ENCODE measurements at regions not wholly inside any gene's neighbourhood (a gene's known extent, or its start where the extent isn't known, plus 50 kb on each side); places are given as distances from the start of the nearest gene placed in this dataset.

DNA sequence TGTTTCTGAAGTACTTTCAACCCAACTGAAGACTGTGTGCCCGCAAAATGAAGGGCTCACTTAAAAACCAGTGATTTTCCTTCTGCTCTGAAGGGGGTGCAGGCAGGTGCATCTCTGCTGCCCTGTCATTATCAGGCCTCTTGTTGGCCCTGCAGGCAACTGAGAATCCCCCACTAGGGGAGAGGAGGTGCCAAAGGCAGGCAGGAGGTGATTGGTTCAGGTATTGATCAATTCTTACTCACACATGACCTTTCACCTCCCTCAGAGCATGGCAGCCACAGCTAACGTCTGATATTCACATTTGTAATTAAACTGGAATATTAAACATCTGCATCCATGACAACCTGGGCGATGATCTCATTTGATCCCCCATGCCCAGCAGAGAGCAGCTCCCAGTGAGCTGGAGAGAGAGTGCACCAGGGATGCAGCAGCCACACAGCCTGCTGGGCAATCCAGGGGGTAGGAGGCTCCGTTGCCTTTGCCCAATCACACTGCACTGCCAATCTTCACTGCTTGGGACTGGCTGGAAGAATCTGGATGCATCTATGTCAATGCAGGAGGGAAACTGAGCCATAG lies 267.9 kb upstream of the TSHZ3 start:
- H3K36me3 ChIP-seq = no peaks in the 10 kb centered on the region
- H3K4me3 ChIP-seq = no peak overlapping the region
- H3K4me1 ChIP-seq = no peaks in the 10 kb centered on the region
- no peaks in the 10 kb centered on the region for H3K27me3 ChIP-seq
- H3K27ac ChIP-seq = no peak overlapping the region
- no peak for ATAC-seq (ENCODE audit: low FRiP score in 2 of 2)
- H3K9me3 ChIP-seq = no peaks in the 10 kb centered on the region
- TF ChIP-seq POLR2A (IDR thresholded peaks at IDR 0.05) (no peak), EP300 (IDR thresholded peaks at IDR 0.05) (no peak), POLR2AphosphoS5 (IDR thresholded peaks at IDR 0.05) (no peak)
- TF ChIP-seq, protein P1, sequence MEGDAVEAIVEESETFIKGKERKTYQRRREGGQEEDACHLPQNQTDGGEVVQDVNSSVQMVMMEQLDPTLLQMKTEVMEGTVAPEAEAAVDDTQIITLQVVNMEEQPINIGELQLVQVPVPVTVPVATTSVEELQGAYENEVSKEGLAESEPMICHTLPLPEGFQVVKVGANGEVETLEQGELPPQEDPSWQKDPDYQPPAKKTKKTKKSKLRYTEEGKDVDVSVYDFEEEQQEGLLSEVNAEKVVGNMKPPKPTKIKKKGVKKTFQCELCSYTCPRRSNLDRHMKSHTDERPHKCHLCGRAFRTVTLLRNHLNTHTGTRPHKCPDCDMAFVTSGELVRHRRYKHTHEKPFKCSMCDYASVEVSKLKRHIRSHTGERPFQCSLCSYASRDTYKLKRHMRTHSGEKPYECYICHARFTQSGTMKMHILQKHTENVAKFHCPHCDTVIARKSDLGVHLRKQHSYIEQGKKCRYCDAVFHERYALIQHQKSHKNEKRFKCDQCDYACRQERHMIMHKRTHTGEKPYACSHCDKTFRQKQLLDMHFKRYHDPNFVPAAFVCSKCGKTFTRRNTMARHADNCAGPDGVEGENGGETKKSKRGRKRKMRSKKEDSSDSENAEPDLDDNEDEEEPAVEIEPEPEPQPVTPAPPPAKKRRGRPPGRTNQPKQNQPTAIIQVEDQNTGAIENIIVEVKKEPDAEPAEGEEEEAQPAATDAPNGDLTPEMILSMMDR (IDR thresholded peaks at IDR 0.05) = no peak
- 73 to 77% methylated on average over 3 to 4 of the region's 4 CpGs for WGBS, 2 donors
- no peak for DNase-seq

DNA sequence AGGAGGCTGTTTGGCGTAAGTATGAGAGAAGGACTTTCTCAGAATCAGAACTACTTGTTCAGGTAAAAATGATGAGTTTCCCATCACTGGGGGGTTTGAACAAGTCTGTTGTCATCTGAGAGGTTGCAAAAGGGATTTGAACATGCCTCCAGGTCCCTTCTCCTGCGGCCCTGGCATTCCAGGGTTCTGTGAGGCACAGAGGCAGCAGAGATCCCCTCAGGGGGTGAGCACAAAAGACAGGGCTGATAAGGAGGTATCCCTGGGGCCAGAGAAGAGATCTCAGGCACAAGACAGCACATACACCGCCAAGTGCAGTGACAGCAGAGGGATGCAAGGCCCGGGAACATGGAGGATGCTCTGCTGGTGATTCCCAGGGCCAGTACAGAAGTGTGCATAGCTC lies 275.8 kb upstream of the TSHZ3 start:
- no peaks in the 10 kb centered on the region for H3K9me3 ChIP-seq
- no peaks in the 10 kb centered on the region for H3K4me1 ChIP-seq
- no peak overlapping the region for H3K4me3 ChIP-seq
- WGBS, 2 donors = 87 to 93% methylated on average over 1 to 4 of the region's 4 CpGs
- DNase-seq = no peak
- no peak overlapping the region for H3K27ac ChIP-seq
- H3K36me3 ChIP-seq = no peaks in the 10 kb centered on the region
- ATAC-seq (ENCODE audit: low FRiP score in 2 of 2) = no peak
- no peak for TF ChIP-seq POLR2A (IDR thresholded peaks at IDR 0.05)
- no peak for TF ChIP-seq EP300 (IDR thresholded peaks at IDR 0.05)
- no peak for TF ChIP-seq POLR2AphosphoS5 (IDR thresholded peaks at IDR 0.05)
- TF ChIP-seq, protein P1 (IDR thresholded peaks at IDR 0.05) = no peak
- H3K27me3 ChIP-seq = no peaks in the 10 kb centered on the region

GRCh38 chr19:31625575-31625974 lies 276.3 kb upstream of the TSHZ3 start:
- no peak overlapping the region for H3K27ac ChIP-seq
- no peaks in the 10 kb centered on the region for H3K9me3 ChIP-seq
- 74% methylated on average over 1 of the region's 1 CpG; no CpG with 5 or more reads in 1 of the 2 donors for WGBS, 2 donors
- TF ChIP-seq POLR2A (IDR thresholded peaks at IDR 0.05) (no peak), POLR2AphosphoS5 (IDR thresholded peaks at IDR 0.05) (no peak), EP300 (IDR thresholded peaks at IDR 0.05) (no peak)
- TF ChIP-seq, protein P1 (IDR thresholded peaks at IDR 0.05) = no peak
- ATAC-seq (ENCODE audit: low FRiP score in 2 of 2) = no peak
- no peaks in the 10 kb centered on the region for H3K27me3 ChIP-seq
- H3K36me3 ChIP-seq = no peaks in the 10 kb centered on the region
- no peak for DNase-seq
- no peaks in the 10 kb centered on the region for H3K4me1 ChIP-seq
- no peak overlapping the region for H3K4me3 ChIP-seq

GRCh38 chr19:31626941-31627340 lies 277.7 kb upstream of the TSHZ3 start:
- H3K27me3 ChIP-seq = no peaks in the 10 kb centered on the region
- H3K27ac ChIP-seq = no peak overlapping the region
- 92 to 93% methylated on average over 5 of the region's 5 CpGs for WGBS, 2 donors
- no peaks in the 10 kb centered on the region for H3K36me3 ChIP-seq
- no peak for ATAC-seq (ENCODE audit: low FRiP score in 2 of 2)
- no peaks in the 10 kb centered on the region for H3K4me1 ChIP-seq
- H3K9me3 ChIP-seq = no peaks in the 10 kb centered on the region
- no peak overlapping the region for H3K4me3 ChIP-seq
- TF ChIP-seq POLR2AphosphoS5 (IDR thresholded peaks at IDR 0.05) (no peak), EP300 (IDR thresholded peaks at IDR 0.05) (no peak), POLR2A (IDR thresholded peaks at IDR 0.05) (no peak)
- TF ChIP-seq, protein P1 (IDR thresholded peaks at IDR 0.05) = no peak
- no peak for DNase-seq

Data from upper lobe of left lung (tissue), 6 donors.